CD4-positive, alpha-beta T cell treated with Interferon gamma for 1 hour (primary cell): ENCODE measurements at regions not wholly inside any gene's neighbourhood (a gene's known extent, or its start where the extent isn't known, plus 50 kb on each side); places are given as distances from the start of the nearest gene placed in this dataset.

Source experiments
- DNase-seq: peaks from one replicate; pipeline ENCODE4 v3.0.0-alpha.2; 2020

DNA sequence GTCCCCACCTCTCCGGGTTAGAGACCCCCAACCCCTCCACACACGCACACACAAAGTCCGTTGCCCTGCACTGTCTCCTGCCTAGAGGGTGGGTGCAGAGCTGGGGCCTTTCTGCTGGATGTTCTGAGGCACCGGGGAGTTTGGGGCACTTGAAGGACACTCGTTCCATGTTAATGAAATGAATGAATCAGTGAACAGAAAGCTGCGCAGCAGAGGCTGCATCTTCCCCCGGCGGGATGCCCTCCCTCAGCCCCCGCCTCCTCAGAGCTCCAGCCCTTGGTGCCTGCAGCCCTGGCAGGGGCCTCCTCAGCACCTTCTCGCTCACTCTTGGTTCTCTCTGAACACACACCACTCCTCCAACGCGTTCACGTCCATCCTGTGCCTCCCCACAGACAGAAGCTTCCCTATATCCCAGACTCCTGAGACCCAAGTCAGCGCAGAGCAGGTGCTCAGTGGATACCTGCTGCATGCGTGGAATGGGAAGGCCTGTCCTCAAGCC lies 611.9 kb downstream of the TBC1D22A start:
- no peak for DNase-seq

DNA sequence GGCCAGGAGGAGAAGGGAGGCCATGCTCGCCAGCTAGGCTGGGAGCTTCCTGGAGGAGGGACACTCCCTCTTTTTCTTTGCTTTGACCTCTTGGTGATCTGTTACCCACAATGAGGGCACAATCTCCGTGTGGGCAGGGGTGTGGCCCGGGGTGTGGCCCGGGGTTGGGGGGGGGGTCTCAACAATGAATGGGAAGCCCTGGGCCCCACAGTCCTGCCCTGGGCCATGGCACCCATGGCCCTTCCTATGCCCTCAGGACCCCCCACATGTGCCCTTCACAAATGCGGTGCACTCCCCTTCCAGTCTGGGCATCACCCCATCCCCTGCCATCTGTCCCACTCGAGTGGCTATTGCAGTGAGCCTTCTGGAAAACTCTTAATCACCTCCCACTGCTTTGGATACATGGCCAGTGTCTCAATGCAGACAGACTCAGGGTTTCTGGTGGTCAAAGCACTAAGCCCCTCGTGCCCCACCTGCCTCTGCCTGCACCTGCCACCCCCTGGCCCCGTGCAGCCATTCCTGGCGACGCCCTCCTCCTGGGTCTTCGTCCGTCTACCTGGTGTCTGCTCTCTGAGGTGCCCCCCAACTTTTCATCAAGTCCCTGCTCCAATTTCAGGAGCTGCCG lies 611.3 kb downstream of the TBC1D22A start:
- DNase-seq, result no peak

DNA sequence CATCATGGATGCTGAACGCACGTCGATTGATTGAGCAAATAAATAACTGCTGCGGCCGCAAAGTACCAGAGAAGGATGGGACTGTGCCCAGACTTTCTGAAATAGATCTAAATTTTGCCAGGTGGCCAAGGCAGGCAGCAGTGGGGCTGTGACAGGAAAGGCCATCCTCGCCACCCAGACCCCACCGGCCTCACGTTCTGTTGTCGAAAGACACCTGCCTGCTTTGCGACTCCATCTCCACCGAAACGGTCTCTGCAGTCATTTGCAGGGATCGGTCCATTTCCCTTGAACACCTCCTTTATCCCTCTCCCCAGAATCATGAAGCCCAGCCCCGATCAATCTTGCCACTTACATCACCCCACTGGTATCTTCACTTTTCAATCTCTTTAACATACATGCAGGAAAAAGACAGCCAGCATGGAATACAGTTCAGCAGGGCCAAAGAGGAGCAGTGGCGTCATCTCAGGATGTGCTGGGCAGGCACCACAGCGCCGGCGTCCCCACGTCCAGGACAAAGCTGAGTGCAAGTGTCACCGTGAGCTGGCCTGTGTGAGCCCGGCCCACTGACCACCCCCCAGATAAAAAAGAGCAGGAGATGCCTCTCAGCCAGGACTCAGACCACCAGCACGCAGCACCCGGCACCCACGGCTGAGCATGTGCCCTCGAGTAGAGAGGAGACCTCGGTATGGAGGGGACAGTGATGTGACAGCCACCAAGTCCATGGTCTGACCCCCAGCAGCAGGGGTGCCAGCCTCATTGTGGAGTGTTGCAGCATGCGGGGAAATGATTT lies 610.3 kb downstream of the TBC1D22A start:
- no peak for DNase-seq

DNA sequence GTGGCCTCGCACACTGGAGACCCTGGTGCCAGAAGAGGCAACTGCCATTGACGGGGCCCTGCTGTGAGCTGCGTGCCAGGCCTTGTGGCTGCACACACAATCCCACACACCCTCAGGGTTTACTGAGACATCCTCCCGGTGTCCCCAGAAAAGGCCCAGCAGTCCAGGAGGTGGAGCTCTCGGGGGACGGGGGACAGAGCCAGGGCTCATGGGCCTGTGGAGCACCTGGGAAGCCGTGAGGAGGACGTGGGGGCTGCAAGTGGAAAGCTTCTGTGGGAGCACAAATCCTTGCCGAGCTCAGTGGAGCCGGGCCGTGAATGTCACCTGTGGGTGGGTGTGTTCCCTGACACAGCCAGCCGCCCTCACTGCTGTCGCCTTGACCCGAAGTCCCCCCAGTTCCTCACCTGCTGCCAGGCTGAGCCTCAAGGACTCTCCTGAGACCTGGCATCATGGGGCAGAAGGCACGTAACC lies 609.7 kb downstream of the TBC1D22A start:
- no peak for DNase-seq

DNA sequence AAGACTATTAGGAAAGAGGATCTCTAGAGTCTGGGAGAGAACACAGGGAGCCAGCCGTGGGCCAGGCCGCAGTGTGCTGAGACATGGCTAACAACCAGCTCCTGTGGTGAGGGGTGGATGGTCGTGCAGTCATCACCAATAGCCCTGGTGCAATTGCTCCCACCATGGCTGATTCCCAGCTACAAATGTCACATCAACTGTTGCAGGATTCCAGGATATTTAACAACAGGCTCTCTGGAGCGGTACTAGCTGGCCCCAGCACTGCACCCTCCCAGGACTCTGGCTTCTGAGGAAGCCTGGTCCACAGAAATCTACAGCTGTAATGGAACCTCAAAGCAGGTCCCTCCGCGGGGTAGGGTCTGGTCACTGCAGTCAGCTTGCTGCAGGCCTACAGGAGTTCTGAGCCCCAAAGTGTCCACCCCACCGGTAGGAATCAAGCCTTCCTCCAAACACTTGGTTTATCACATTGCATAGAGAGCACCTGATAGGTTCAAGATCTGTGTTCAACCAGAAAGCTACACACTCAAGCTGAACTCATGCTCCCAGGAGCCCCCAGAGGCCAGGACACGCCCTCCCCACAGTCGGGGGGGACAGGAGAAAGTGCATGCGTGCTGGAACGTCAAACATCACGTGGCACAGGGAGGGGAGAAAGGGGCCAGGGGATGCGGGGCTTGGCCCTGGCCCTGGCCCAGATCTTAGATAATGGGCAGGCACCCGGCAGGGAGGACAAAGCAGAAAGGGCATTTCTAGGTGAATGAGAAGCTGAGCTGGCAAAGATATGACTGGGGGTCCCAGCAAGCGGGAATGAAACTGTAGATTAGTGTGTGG lies 609.0 kb downstream of the TBC1D22A start:
- DNase-seq, result no peak

DNA sequence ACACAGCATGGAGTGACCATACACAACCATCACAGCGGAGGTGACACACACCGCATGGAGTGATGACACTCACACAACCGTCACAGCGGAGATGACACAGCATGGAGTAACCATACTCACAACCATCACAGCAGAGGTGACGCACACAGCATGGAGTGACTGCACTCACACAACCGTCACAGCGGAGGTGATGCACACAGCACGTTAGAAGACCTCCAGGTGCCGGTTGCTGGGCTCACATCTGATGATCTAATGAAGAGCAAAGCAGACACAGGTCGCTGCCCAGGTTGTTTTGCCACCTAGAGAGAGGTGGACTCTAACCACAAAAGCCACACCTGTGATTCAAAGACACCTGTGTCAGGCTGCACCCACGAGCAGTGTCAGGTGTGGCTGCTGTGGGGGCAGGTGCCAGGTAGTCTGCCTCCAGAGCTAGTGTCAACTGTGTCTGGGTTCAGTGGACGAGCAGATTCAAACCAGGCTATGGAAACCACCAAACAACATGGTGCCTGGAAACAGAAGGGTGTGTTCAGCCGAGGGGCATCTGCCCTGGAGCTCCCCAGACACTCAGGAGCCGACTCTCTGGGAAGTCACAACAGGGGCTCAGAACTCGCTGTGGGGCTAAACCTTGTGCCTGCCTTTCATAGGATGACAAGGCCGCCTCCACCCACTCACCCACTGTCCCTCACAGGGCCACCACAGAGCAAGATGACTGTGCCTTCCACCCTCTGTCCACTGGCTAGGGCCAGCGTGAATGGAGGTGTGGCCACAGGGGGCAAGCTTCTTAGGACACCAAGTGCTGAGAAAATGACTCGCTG lies 608.2 kb downstream of the TBC1D22A start:
- no peak for DNase-seq

DNA sequence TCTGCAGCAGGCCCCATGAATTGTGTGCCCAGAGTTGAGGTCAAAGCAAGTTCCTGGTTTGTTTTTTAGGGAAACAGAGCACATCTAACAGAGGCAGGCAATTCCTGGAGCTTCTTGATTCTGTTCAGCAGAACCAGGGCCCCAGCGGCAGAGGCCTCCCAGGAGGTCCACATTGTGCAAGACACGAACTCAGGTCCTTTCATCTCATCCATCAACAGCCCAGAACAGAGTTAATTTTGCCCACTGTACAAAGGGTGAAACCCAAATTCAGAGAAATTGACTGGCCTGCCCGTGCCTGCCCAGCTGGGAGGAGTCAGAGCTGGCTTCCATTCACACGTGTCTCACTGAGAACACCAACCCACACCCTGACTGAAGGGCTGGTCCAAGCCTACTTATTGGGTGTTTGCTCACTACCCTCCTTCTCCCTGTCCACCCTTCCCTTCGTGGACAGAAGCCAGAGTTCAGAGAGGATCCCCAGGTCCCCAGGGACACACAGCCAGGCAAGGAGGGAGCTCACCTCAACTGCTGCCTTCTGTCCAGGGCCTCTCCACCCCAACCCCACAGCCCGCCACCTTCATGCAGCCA lies 607.1 kb downstream of the TBC1D22A start:
- no peak for DNase-seq

DNA sequence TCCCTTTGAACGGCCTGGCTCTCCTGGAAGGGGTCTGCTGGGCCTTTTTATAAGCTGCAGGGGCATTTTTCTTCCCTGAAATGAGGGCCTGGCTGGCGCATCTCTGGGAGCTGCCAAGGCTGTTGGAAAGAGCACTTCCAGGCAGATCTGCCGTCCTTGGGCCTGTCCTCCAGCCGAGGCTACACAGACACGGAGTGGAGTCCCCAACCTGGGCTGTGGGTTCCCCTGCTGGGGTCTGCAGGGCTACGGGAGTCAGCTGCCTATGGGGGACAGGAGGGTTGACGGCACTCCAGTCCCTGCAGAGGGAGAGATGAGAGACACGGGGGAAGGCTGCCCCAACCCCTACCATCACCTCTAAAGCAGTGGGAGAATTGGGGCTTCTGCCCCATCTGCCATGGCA lies 606.6 kb downstream of the TBC1D22A start:
- DNase-seq, result no peak

DNA sequence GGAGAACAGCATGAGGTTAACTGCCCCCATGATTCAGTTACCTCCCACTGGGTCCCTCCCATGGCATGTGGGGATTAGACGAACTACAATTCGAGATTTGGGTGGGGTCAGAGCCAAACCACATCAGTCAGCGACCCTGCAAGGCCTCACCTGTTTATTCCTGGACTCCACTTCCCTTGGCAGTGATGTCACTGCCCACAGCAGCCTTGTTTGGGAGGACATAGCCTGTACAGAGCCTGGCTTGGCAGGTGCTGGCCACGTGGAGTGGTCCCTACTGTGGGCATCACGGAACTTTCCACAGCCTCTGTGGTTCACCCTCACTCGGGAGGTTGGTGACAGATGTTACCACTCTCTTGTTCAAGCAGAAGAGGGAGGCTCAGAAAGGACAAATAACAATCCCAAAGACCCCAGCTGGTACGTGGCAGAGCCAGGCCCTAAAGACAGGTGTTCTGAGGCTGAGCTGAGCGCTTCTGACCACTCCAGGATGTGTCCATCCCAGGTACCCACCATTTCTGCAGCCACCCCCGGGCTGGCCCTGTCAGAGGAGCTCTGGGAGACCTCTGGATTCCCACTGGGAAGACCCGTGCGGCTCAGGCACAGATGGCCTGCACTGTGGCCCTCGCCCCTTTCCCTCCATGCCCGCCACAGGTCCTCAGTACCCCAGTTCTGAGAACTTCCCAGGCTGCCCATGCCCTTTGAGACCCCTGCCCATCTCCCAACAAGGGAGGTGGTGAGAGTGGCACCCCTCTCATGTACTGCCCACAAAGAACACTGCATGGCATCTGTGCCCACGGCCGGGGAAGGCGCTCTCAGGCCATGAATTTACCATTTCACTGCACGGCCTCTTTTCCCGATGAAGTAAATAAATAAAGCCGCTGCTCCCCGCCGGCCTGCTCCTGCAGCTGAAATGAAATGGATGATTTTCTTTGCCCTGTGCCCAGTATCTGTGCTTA lies 605.8 kb downstream of the TBC1D22A start:
- no peak for DNase-seq

DNA sequence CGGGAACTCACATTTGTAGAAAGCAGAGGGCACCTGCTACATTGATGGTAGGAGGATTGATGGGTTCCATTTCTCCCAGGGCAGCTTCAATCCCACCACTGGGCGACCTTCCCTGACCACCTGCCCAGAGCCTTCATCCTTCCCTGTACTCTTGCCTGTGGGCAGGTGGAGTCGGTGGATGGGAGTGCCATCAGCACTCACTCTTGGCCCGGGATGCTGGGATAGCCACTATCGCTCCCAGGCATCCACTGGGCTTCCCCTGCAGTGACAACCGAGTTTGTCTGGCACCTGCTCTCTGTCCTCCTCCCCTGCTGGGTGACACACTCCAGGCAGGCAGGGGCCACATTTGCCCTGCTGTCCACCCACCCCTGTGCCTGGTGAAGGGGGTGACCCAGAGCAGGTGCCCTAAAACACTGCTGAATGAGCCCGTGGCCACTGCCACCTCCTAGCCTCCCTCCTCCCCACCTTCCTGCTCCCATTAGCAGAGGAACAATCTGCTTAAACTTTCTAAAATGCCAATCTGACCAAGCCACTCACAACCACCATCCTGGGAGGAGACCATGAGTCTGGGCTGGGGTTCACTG lies 604.7 kb downstream of the TBC1D22A start:
- no peak for DNase-seq

DNA sequence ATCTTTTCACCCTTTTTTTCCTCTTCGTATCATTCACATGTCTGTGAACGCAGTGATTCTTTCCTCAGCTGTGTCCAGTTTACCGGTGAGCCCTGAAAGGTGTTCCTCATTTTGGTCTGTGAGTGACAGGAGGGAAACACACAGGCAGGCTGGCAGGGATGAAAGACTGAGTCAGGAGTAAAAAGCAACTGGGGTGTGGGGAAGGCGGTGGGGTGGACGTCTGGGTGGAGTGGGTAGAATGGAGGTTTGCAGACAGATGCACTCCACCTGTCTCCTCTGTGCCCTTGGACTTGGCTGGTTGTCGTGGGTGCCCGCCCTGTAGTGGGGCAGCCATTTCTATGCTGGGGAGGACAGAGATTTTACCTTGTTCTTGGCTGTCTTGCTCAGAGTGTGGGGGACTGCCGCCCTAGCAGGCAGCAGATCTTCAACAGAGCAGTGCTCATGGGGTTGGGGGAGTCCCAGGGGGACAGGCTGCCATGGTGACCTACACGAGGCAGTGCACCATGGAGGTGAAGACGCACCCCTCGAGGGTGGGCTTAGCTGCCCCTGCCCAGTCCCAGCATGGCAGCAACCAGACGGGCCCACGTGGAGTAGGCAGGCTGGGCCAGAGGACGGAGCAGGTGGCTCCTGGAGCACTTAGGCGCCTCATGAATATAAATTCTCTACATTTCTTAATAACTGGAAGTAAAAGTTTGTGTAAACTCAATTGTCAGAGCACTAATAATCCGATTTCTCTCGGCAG lies 603.7 kb downstream of the TBC1D22A start:
- DNase-seq, result no peak

DNA sequence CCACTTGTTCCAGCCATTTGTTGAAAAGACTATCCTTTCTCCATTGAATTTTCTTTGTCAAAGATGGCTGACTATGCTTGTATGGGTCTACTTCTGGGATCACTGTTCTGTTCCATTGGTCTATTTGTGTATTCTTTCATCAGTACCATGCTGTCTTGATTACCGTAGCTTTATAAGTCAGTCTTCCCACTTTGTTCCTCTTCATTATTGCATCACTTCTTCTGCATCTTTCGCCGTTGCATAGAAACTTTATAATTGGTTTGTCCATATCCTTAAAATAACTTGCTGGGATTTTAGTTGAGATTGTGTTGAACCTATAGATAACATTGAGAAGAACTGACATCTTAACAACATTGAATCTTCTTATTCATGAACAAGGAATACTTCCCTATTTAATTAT lies 598.8 kb downstream of the TBC1D22A start:
- no peak for DNase-seq

DNA sequence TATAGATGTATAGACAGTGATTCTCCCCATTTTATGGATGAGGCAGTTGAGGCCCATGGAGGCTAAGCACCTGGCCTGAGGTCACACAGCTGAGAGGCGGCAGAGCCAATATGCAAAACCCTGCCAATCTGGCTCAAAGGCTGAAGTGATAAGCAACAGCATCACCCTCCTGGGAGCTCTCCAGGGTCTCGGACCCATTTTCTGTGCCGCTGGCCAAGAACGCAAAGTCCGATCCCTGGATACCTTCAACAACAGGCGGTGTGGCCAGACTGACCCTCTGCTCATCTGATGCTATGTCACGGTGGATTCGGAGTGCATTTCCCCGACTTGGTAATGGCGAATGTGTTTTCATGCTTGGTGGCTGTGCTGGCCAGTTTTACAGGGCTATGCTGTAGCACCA lies 595.0 kb downstream of the TBC1D22A start:
- DNase-seq, result no peak

DNA sequence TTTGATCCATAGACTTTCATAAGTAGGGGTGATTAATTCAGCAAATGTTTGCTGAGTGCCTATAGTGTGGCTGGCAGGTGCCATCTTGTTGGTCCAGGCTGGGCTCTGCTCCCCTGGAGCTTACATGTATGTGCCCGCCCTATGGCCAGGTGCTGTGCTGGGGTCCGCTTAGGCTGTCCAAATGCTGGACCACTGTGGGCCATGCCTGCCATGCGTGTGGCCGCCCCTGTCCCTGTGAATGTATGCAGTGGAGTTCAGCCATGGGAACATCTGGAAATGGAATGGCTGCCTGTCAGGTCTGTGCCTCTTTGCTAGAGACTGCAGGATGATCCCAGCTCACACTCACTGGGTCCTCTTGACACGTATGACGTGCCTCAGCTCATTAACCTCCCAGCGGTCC lies 594.6 kb downstream of the TBC1D22A start:
- DNase-seq, result no peak

DNA sequence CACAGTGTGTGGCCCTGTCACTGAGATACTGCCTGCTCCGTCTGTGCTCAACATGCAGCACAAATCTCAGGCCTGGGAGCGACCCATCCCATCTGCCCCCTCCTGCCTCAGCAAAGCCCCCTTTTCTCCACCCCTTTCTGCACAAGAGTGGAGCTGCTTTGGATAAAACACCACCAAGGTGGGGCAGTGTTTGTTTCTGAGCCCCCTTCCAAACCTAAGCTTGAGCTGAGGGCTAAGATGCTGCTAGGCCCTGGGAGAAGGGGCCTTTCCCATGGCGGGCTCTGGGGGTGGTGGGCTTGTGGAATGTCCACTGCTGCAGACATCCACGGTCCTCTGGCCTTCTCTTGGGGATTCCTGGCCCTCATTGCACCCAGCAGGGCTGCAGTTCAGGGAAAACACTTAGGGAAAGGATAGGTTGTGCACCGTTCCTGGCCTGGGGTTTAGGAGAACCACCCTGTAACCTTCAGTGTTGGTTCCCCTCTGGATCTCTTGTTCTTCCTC lies 594.1 kb downstream of the TBC1D22A start:
- DNase-seq, result no peak

DNA sequence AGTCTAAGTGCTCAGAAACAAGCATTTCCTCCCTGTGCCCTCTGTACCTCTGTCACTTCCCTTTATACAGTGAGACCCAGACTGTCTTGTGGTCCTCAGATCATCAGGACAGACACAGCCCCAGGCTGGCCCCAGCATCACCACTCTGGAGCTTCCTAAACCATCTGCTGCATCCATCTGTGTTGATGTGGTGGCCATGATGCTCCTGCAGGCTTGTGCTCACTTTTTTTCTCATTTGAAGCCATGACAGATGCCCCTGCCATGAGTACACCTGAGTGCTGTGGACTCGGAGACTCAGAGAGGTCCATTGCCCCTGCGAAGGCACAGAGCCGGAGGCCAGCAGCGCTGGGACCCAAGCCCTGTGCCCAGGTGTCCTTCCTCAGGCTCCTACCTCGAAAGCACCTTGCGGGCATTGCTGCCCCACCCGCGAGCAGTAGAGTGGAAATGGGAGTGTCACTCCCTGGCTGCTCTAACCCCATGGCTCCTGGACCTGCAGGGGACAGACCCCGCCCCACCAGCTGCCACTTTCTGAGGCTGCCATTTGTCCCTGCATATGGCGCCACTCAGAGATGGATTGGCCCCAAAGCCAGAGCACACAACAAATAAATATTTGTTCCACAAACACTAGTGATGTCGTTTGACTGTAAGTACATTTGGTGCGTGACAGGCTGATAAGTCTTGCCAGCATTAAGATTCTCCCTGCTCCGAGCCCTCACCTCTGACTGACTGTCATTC lies 593.5 kb downstream of the TBC1D22A start:
- no peak for DNase-seq

DNA sequence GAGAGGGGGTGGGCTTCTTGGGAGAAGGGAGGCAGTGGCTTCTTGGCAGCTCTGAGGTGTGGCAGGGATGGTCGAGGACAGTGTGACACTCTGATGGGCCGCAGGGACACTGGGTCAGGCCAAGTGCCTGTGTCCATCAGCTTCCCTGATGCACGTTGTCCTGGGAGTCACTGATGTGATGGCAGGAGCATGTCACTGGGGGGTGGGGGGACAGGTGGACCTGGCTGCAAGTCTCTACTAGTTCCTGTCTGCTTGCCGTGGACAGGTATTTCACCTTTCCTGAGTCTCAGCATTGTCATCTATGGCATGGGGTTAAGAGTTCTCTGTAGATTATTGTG lies 592.9 kb downstream of the TBC1D22A start:
- no peak for DNase-seq

DNA sequence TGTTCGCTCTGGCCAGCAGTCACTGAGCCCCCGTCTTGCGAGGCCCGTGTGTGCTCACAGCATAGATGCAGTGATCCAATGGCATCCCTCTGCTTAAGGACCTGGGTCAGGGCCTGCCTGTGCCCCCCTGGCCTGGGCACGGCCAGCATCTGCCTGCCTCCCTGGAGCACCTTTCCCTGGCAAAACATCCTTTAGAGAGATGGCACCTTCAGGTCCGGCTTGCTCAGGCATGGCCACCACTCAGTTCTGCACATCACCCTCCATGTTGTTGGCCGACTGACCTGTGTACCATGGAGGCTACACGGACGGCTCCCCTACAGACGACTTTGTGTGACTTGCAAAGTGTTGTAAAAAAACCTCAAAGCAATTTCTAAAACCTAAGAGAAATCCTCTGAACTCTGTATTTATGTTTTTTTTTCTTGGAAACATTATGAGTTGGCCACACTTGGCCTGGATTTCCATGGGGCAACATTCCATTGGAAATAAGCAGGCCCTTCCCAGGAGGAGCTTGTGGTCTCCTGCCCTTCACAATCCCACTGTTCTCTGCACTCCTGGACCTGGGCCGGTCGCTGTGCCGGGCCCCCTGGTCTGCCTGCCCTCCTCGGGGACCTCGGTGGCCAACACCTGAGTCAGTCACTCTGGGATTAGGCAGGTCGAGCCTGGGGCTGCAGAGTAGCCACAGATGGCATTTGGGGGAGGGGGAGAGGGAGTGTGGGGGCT lies 592.4 kb downstream of the TBC1D22A start:
- DNase-seq, result no peak
